Activated CD4-positive, alpha-beta T cell treated with anti-CD3 and anti-CD28 coated beads, Interleukin-2, amount 10 ng/mL, durations not matched to agents 24 days and 14 days (primary cell): ENCODE measurements at regions not wholly inside any gene's neighbourhood (a gene's known extent, or its start where the extent isn't known, plus 50 kb on each side); places are given as distances from the start of the nearest gene placed in this dataset.

Experiments used
- DNase-seq: peaks from one replicate; pipeline ENCODE4 v3.0.0; 2022
- H3K27ac Mint-ChIP-seq: one replicate; pipeline ENCODE4 v1.8.0; 2022; ENCODE audit warnings: mild to moderate bottlenecking, mixed read lengths
- H3K27me3 Mint-ChIP-seq: one replicate; pipeline ENCODE4 v1.8.0; 2022; ENCODE audit warnings: mixed read lengths
- H3K36me3 Mint-ChIP-seq: one replicate; pipeline ENCODE4 v1.8.0; 2022; ENCODE audit warnings: low read depth, mild to moderate bottlenecking, mixed read lengths
- H3K4me1 Mint-ChIP-seq: one replicate; pipeline ENCODE4 v1.8.0; 2021; ENCODE audit warnings: mixed read lengths
- H3K4me3 Mint-ChIP-seq: one replicate; pipeline ENCODE4 v1.8.0; 2022; ENCODE audit warnings: mild to moderate bottlenecking, moderate library complexity, mixed read lengths
- H3K9me3 Mint-ChIP-seq: one replicate; pipeline ENCODE4 v1.8.0; 2021; ENCODE audit warnings: mixed read lengths
- intact Hi-C: fragments of 100-400 bp; cut with micrococcal nuclease; formaldehyde crosslinking; loops from one replicate; pipeline ENCODE4 v1.15.1; 2023

DNA sequence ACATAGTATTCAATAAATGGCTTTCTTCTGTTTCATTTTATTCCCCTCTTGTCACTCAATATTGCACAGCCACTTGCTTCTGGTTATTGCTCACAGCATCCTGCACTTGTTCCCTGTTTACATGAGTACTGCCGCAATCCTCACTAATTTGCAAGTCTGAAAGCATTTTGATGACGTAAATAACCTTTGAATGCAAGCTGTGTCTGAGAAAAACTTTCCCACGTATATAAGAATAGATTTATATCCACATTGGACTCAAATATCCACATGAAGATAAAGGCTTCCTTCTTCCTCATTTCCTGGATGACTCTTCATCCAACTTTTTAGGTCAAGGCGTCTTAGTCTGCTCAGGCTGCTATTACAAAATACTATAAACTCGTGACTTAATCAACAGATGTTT is 88.2 kb upstream of the DAP start:
- no peaks in the 10 kb centered on the region for H3K36me3 Mint-ChIP-seq
- intact Hi-C loops: no loop called here
- H3K27me3 Mint-ChIP-seq: peaks cover 6% of the 10 kb centered on the region

GRCh38 chr5:10844016-10844415 is 83.0 kb upstream of the DAP start:
- Mint-ChIP-seq H3K9me3 (peaks cover 4% of the 10 kb centered on the region), H3K36me3 (no peaks in the 10 kb centered on the region), H3K27me3 (peaks cover 8% of the 10 kb centered on the region), H3K4me3 (no peak overlapping the region), H3K4me1 (no peaks in the 10 kb centered on the region), H3K27ac (no peak overlapping the region)
- intact Hi-C loops: no loop called here
- no peak for DNase-seq

More for the DNA sequence above, 88.2 kb upstream of the DAP start:
- H3K9me3 Mint-ChIP-seq: no peaks in the 10 kb centered on the region
- H3K4me1 Mint-ChIP-seq: no peaks in the 10 kb centered on the region
- no peak overlapping the region for H3K4me3 Mint-ChIP-seq
- H3K27ac Mint-ChIP-seq: no peak overlapping the region
- DNase-seq: no peak

DNA sequence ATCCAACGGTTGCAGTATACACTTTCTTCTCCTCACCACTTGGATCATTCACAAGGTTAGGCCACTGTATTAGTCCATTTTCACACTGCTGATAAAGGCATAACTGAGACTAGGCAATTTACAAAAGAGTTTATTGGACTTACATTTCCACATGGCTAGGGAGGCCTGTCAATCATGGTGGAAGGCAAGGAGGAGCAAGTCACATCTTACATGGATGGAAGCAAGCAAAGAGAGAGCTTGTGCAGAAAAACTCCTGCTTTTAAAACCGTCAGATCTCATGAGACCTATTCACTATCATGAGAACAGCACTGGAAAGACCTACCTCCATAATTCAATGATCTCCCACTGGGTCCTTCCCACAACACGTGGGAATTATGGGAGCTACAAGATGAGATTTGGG is 81.8 kb upstream of the DAP start:
- Mint-ChIP-seq H3K4me1 (no peaks in the 10 kb centered on the region), H3K27me3 (peaks cover 12% of the 10 kb centered on the region), H3K27ac (no peak overlapping the region), H3K36me3 (no peaks in the 10 kb centered on the region), H3K4me3 (no peak overlapping the region), H3K9me3 (peaks cover 4% of the 10 kb centered on the region)
- intact Hi-C loops: no loop called here
- DNase-seq: no peak

GRCh38 chr5:10839916-10840599 is 79.0 kb upstream of the DAP start:
- Mint-ChIP-seq H3K4me1 (no peaks in the 10 kb centered on the region), H3K9me3 (peaks cover 4% of the 10 kb centered on the region), H3K27ac (no peak overlapping the region), H3K27me3 (peaks cover 8% of the 10 kb centered on the region), H3K4me3 (no peak overlapping the region), H3K36me3 (no peaks in the 10 kb centered on the region)
- intact Hi-C loops: no loop called here
- no peak for DNase-seq

DNA sequence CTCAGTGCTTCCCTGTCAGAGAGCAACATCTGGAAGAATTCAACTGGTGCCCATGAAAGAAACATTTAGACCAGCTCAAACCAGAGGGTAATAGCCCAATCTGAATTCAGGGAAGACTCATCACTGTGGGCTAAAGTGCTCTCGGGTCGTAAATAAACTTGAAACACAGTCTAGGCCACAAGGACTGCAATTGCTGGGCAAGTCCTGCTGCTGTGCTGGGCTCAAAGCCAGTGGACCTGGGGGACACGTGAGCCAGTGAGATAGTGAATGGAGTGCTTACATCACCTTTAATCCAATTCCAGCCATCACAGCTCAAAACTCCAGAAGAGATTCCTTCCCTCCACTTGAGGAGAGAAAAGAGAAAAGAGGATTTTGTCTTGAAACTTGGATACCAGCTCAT is 78.1 kb upstream of the DAP start:
- DNase-seq: no peak
- H3K9me3 Mint-ChIP-seq: peaks cover 4% of the 10 kb centered on the region
- H3K27ac Mint-ChIP-seq: no peak overlapping the region
- no peaks in the 10 kb centered on the region for H3K36me3 Mint-ChIP-seq
- intact Hi-C loops: no loop called here
- no peaks in the 10 kb centered on the region for H3K4me1 Mint-ChIP-seq
- H3K4me3 Mint-ChIP-seq: no peak overlapping the region
- peaks cover 11% of the 10 kb centered on the region for H3K27me3 Mint-ChIP-seq

GRCh38 chr5:10838038-10838437 is 77.0 kb upstream of the DAP start:
- Mint-ChIP-seq H3K27ac (no peak overlapping the region), H3K36me3 (no peaks in the 10 kb centered on the region), H3K9me3 (peaks cover under 1% of the 10 kb centered on the region), H3K27me3 (peaks cover 11% of the 10 kb centered on the region), H3K4me3 (no peak overlapping the region), H3K4me1 (no peaks in the 10 kb centered on the region)
- DNase-seq: no peak
- intact Hi-C loops: no loop called here

DNA sequence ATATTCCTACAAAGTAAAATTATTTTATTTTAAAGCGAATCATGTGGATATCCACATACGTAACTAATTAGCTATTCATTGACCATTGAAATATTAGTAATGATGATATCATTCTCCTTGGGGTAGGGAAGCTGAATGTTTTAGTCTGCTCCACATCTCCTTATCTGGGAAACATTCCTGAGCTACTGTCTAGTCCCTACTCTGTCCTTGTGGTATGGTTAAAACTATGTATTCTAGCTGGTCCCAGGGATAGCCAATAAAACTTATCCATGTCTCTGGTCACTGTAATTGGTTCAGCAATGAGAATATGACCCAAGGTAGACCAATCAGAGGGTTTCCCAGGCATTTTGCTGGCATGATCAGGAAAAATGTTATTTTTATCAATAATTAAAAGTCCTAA is 76.0 kb upstream of the DAP start:
- intact Hi-C loops: no loop called here
- no peak for DNase-seq
- H3K27me3 Mint-ChIP-seq: peaks cover 8% of the 10 kb centered on the region
- no peaks in the 10 kb centered on the region for H3K36me3 Mint-ChIP-seq
- no peak overlapping the region for H3K27ac Mint-ChIP-seq
- H3K4me1 Mint-ChIP-seq: no peaks in the 10 kb centered on the region
- no peak overlapping the region for H3K4me3 Mint-ChIP-seq
- no peaks in the 10 kb centered on the region for H3K9me3 Mint-ChIP-seq

DNA sequence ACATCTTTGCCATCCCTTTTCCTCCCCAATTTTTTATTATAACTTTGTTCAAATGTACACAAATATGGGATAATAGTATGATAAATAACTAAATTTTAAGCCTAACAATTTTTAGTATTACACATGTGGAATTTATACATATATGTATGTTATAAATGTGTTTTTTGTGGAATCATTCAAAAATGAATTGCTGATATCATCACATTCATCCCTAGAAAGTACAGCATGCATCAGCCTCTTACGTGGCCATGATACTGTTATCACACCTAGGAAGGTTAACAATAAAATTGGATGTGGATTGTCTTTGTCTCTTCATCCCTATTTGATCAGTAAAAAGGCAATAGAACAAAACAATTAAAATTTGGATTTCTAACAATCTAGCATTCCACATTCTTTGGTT is 73.7 kb upstream of the DAP start:
- H3K36me3 Mint-ChIP-seq: no peaks in the 10 kb centered on the region
- no peak overlapping the region for H3K4me3 Mint-ChIP-seq
- no peak for DNase-seq
- H3K9me3 Mint-ChIP-seq: no peaks in the 10 kb centered on the region
- peaks cover 8% of the 10 kb centered on the region for H3K27me3 Mint-ChIP-seq
- intact Hi-C loops: no loop called here
- no peak overlapping the region for H3K27ac Mint-ChIP-seq
- H3K4me1 Mint-ChIP-seq: no peaks in the 10 kb centered on the region

GRCh38 chr5:10832987-10833386 is 72.0 kb upstream of the DAP start:
- Mint-ChIP-seq H3K4me3 (no peak overlapping the region), H3K36me3 (no peaks in the 10 kb centered on the region), H3K4me1 (no peaks in the 10 kb centered on the region), H3K27me3 (peaks cover 4% of the 10 kb centered on the region), H3K9me3 (no peaks in the 10 kb centered on the region), H3K27ac (no peak overlapping the region)
- intact Hi-C loops: no loop called here
- no peak for DNase-seq

- no peaks in the 10 kb centered on the region for H3K36me3 Mint-ChIP-seq
- H3K9me3 Mint-ChIP-seq: no peaks in the 10 kb centered on the region
- H3K4me1 Mint-ChIP-seq: no peaks in the 10 kb centered on the region
- H3K27me3 Mint-ChIP-seq: peaks cover 4% of the 10 kb centered on the region
- H3K4me3 Mint-ChIP-seq: no peak overlapping the region
- no peak for DNase-seq
- no peak overlapping the region for H3K27ac Mint-ChIP-seq
- intact Hi-C loops: no loop called here
These were observed 71.4 kb upstream of the DAP start for GRCh38 chr5:10832421-10832820.

GRCh38 chr5:10831419-10831818 is 70.4 kb upstream of the DAP start:
- no peak overlapping the region for H3K27ac Mint-ChIP-seq
- no peaks in the 10 kb centered on the region for H3K4me1 Mint-ChIP-seq
- intact Hi-C loops: no loop called here

GRCh38 chr5:10828241-10828640 is 67.2 kb upstream of the DAP start:
- no peaks in the 10 kb centered on the region for H3K27me3 Mint-ChIP-seq
- H3K4me1 Mint-ChIP-seq: no peaks in the 10 kb centered on the region
- DNase-seq: no peak
- H3K4me3 Mint-ChIP-seq: no peak overlapping the region
- H3K36me3 Mint-ChIP-seq: no peaks in the 10 kb centered on the region
- no peak overlapping the region for H3K27ac Mint-ChIP-seq
- intact Hi-C loops: no loop called here
- H3K9me3 Mint-ChIP-seq: no peaks in the 10 kb centered on the region

More at GRCh38 chr5:10831419-10831818, 70.4 kb upstream of the DAP start:
- peaks cover 2% of the 10 kb centered on the region for H3K27me3 Mint-ChIP-seq
- no peaks in the 10 kb centered on the region for H3K36me3 Mint-ChIP-seq
- DNase-seq: no peak
- no peak overlapping the region for H3K4me3 Mint-ChIP-seq
- H3K9me3 Mint-ChIP-seq: no peaks in the 10 kb centered on the region

DNA sequence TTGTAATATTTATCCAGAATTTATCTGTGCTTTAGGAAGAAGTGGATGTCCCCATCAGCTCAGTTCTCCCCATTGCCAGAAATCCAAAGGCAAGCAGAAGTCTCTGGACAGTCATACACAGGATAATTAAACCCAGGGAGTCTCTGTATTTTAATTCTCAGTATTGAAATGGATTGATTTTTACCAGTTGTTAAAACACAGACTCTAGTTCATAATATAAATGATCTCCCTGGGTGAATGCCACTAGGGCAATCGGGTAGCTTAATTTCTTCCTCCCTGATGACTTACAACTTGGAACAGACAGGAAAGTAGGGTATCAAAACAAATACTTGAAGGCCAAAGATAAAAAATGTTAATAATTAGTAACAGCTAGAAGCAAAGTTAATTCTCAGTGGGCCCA is 66.5 kb upstream of the DAP start:
- no peaks in the 10 kb centered on the region for H3K36me3 Mint-ChIP-seq
- no peaks in the 10 kb centered on the region for H3K9me3 Mint-ChIP-seq
- H3K27ac Mint-ChIP-seq: no peak overlapping the region
- no peak for DNase-seq
- intact Hi-C loops: no loop called here
- H3K4me3 Mint-ChIP-seq: no peak overlapping the region
- no peaks in the 10 kb centered on the region for H3K4me1 Mint-ChIP-seq
- H3K27me3 Mint-ChIP-seq: peaks cover 2% of the 10 kb centered on the region

DNA sequence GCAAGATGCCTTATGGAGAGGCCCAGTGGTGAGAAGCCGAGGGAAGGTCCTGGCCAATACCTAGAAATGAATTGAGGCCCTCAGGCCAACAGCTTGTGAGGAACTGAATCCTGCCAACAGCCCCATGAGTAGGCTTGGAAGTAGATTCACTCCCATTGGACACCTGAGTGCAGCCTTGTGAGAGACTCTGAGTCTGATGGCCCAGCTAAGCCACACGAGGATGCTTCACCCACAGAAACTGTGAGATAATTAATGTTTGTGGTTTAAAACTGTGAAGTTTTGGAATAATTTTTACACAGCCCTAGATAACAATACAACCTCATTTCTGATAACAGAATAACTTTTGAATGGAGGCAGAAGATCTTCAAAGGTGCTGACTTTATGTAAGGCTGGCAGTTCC is 65.9 kb upstream of the DAP start:
- Mint-ChIP-seq H3K36me3 (no peaks in the 10 kb centered on the region), H3K27ac (no peak overlapping the region), H3K9me3 (no peaks in the 10 kb centered on the region), H3K4me1 (no peaks in the 10 kb centered on the region), H3K27me3 (peaks cover 6% of the 10 kb centered on the region), H3K4me3 (no peak overlapping the region)
- DNase-seq: no peak
- intact Hi-C loops: no loop called here

- H3K9me3 Mint-ChIP-seq: no peaks in the 10 kb centered on the region
- intact Hi-C loops: no loop called here
- no peaks in the 10 kb centered on the region for H3K36me3 Mint-ChIP-seq
These were observed 65.0 kb upstream of the DAP start for GRCh38 chr5:10825897-10826644.

More at GRCh38 chr5:10825897-10826644, 65.0 kb upstream of the DAP start:
- Mint-ChIP-seq H3K27me3 (peaks cover 13% of the 10 kb centered on the region), H3K4me3 (no peak overlapping the region), H3K27ac (no peak overlapping the region), H3K4me1 (no peaks in the 10 kb centered on the region)
- DNase-seq: no peak
